WTC11 (cell line): ENCODE measurements at regions not wholly inside any gene's neighbourhood (a gene's known extent, or its start where the extent isn't known, plus 50 kb on each side); places are given as distances from the start of the nearest gene placed in this dataset.

Experiments
- ATAC-seq: fragments of 200-7000 bp; cut with Tn5 transposase; 2 replicates; pipeline ENCODE4 v1.10.0; 2021; ENCODE audit warnings: mild to moderate bottlenecking, moderate library complexity
- CTCF ChIA-PET: fragments of 300-600 bp; sonication (Branson Sonifier 250); formaldehyde crosslinking; loops from one replicate; lab custom pipeline; 2021; ENCODE audit warnings: antibody characterized with exemption; lab: Charles Lee
- POLR2A ChIA-PET: fragments of 350-600 bp; sonication (Branson Sonifier 250); formaldehyde crosslinking; loops from one replicate; lab custom pipeline; 2021; ENCODE audit warnings: antibody characterized with exemption; lab: Charles Lee
- DNase-seq: peaks from one replicate; pipeline ENCODE4 v3.0.0; 2021; ENCODE audit warnings: low spot score
- H3K27ac Mint-ChIP-seq: 2 replicates; pipeline ENCODE4 v1.8.0; 2021; ENCODE audit warnings: mixed read lengths
- H3K27me3 Mint-ChIP-seq: 2 replicates; pipeline ENCODE4 v1.8.0; 2021; ENCODE audit warnings: low read depth, mild to moderate bottlenecking, moderate library complexity, mixed read lengths
- H3K36me3 Mint-ChIP-seq: 2 replicates; pipeline ENCODE4 v1.8.0; 2021; ENCODE audit warnings: mixed read lengths
- H3K4me1 Mint-ChIP-seq: 2 replicates; pipeline ENCODE4 v1.8.0; 2022; ENCODE audit warnings: mixed read lengths
- H3K4me3 Mint-ChIP-seq: 2 replicates; pipeline ENCODE4 v1.8.0; 2021; ENCODE audit warnings: mild to moderate bottlenecking, moderate library complexity, mixed read lengths
- H3K9me3 Mint-ChIP-seq: 2 replicates; pipeline ENCODE4 v1.8.0; 2021; ENCODE audit warnings: mixed read lengths
- CBFB ChIP-seq: sonication (generic); formaldehyde crosslinking; IDR thresholded peaks from 2 replicates; pipeline ENCODE4 v1.8.1; 2022; ENCODE audit warnings: mild to moderate bottlenecking, low read depth, missing genetic modification reagents
- CREB1 ChIP-seq: sonication (generic); formaldehyde crosslinking; IDR thresholded peaks from 2 replicates; pipeline ENCODE4 v1.8.0; 2023; ENCODE audit warnings: mild to moderate bottlenecking, missing genetic modification reagents
- FOXK1 ChIP-seq: sonication (generic); formaldehyde crosslinking; IDR thresholded peaks from 2 replicates; pipeline ENCODE4 v1.8.0; 2022; ENCODE audit warnings: mild to moderate bottlenecking, moderate library complexity, missing genetic modification reagents
- FOXP1 ChIP-seq: sonication (generic); formaldehyde crosslinking; IDR thresholded peaks from 2 replicates; pipeline ENCODE4 v1.8.0; 2022; ENCODE audit warnings: missing genetic modification reagents, mild to moderate bottlenecking, moderate library complexity, borderline replicate concordance
- GTF2I ChIP-seq: fragments of 250-450 bp; sonication (Bioruptor Pico); conservative IDR thresholded peaks from 2 replicates; pipeline ENCODE4 v1.4.0; 2021; ENCODE audit warnings: mild to moderate bottlenecking
- KAT7 ChIP-seq: sonication (generic); formaldehyde crosslinking; IDR thresholded peaks from 2 replicates; pipeline ENCODE4 v1.8.1; 2023; ENCODE audit warnings: missing genetic modification reagents, mild to moderate bottlenecking, borderline replicate concordance
- MYBL2 ChIP-seq: sonication (generic); formaldehyde crosslinking; IDR thresholded peaks from 2 replicates; pipeline ENCODE4 v1.8.1; 2023; ENCODE audit warnings: mild to moderate bottlenecking, moderate library complexity, missing genetic modification reagents
- NFYB ChIP-seq: sonication (generic); formaldehyde crosslinking; conservative IDR thresholded peaks from 2 replicates; pipeline ENCODE4 v1.8.0; 2022; ENCODE audit warnings: low read depth, missing genetic modification reagents
- RELA ChIP-seq: sonication (generic); formaldehyde crosslinking; IDR thresholded peaks from 2 replicates; pipeline ENCODE4 v1.8.1; 2022; ENCODE audit warnings: missing genetic modification reagents, mild to moderate bottlenecking, borderline replicate concordance
- SMAD3 ChIP-seq: sonication (generic); formaldehyde crosslinking; IDR thresholded peaks from 2 replicates; pipeline ENCODE4 v1.8.0; 2022; ENCODE audit warnings: missing genetic modification reagents, mild to moderate bottlenecking, borderline replicate concordance
- USF2 ChIP-seq: sonication (generic); formaldehyde crosslinking; IDR thresholded peaks from 2 replicates; pipeline ENCODE4 v1.8.1; 2023; ENCODE audit warnings: mild to moderate bottlenecking, missing genetic modification reagents, moderate library complexity
- ZNF281 ChIP-seq: sonication (generic); formaldehyde crosslinking; IDR thresholded peaks from 2 replicates; pipeline ENCODE4 v1.8.0; 2023; ENCODE audit warnings: mild to moderate bottlenecking, missing genetic modification reagents
- ZNF317 ChIP-seq: sonication (generic); formaldehyde crosslinking; IDR thresholded peaks from 2 replicates; pipeline ENCODE4 v1.8.1; 2023; ENCODE audit warnings: low read depth, mild to moderate bottlenecking, moderate library complexity, missing genetic modification reagents, borderline replicate concordance
- ZNF396 ChIP-seq: fragments of 250-450 bp; sonication (Bioruptor Pico); IDR thresholded peaks from 2 replicates; pipeline ENCODE4 v1.8.0; 2021; ENCODE audit warnings: mild to moderate bottlenecking, moderate library complexity, borderline replicate concordance
- ZNF671 ChIP-seq: fragments of 250-450 bp; sonication (Bioruptor Pico); IDR thresholded peaks from 2 replicates; pipeline ENCODE4 v1.8.0; 2021; ENCODE audit warnings: mild to moderate bottlenecking
- TF ChIP-seq, protein P1 (sequence below): sonication (generic); formaldehyde crosslinking; IDR thresholded peaks from 2 replicates; pipeline ENCODE4 v1.8.1; 2022; ENCODE audit warnings: low read depth, missing genetic modification reagents, borderline replicate concordance
- TF ChIP-seq, protein P2 (sequence below): fragments of 250-450 bp; sonication (Bioruptor Pico); IDR thresholded peaks from 2 replicates; pipeline ENCODE4 v2.1.2; 2022; ENCODE audit warnings: mild to moderate bottlenecking, moderate library complexity
- TF ChIP-seq, protein P3 (sequence below): sonication (generic); formaldehyde crosslinking; IDR thresholded peaks from 2 replicates; pipeline ENCODE4 v1.8.0; 2023; ENCODE audit warnings: missing genetic modification reagents
- TF ChIP-seq, protein P4 (sequence below): fragments of 200-600 bp; IDR thresholded peaks from 2 replicates; pipeline ENCODE4 v1.8.0; 2022; ENCODE audit warnings: antibody characterized with exemption

DNA sequence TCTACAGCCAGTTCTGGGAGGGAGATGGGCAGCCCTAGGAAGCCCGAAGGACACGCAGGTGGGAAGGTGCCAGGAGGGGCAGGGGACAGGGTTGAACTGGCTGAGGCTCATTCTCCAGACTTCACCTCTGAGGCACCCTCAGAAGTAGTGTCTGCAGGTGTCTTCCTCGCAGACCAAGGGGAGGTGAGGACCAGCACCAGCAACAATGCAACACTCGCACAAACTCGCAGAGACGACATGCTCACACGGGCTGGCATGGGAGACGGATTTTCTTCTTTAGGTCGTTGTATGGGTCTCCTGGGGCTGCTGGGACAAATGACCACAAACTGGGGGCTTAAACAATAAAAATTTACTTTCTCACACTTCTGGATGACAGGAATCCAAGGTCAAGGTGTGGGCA lies 132.2 kb upstream of the FOXF1 start:
- no peak for ATAC-seq
- H3K4me3 Mint-ChIP-seq: no peak overlapping the region
- no peak overlapping the region for H3K27ac Mint-ChIP-seq
- peaks cover 8% of the 10 kb centered on the region for H3K36me3 Mint-ChIP-seq
- H3K9me3 Mint-ChIP-seq: peaks cover 16% of the 10 kb centered on the region
- no peak for TF ChIP-seq ZNF396
- no peak for TF ChIP-seq FOXK1 (CRISPR knock-in tag)
- TF ChIP-seq USF2 (CRISPR knock-in tag): no peak
- TF ChIP-seq, protein P1, sequence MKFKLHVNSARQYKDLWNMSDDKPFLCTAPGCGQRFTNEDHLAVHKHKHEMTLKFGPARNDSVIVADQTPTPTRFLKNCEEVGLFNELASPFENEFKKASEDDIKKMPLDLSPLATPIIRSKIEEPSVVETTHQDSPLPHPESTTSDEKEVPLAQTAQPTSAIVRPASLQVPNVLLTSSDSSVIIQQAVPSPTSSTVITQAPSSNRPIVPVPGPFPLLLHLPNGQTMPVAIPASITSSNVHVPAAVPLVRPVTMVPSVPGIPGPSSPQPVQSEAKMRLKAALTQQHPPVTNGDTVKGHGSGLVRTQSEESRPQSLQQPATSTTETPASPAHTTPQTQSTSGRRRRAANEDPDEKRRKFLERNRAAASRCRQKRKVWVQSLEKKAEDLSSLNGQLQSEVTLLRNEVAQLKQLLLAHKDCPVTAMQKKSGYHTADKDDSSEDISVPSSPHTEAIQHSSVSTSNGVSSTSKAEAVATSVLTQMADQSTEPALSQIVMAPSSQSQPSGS: no peak
- TF ChIP-seq, protein P2, sequence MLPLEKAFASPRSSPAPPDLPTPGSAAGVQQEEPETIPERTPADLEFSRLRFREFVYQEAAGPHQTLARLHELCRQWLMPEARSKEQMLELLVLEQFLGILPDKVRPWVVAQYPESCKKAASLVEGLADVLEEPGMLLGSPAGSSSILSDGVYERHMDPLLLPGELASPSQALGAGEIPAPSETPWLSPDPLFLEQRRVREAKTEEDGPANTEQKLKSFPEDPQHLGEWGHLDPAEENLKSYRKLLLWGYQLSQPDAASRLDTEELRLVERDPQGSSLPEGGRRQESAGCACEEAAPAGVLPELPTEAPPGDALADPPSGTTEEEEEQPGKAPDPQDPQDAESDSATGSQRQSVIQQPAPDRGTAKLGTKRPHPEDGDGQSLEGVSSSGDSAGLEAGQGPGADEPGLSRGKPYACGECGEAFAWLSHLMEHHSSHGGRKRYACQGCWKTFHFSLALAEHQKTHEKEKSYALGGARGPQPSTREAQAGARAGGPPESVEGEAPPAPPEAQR: no peak
- no peak for TF ChIP-seq RELA
- TF ChIP-seq, all 79 proteins: peak for 0
- POLR2A ChIA-PET: no interaction called here
- CTCF ChIA-PET: interaction anchor here (1.6 kb wide), 1 partner anchor 37 kb away, joined by 4 read pairs; no protein-coding TSS in a partner anchor
- peaks cover 20% of the 10 kb centered on the region for H3K4me1 Mint-ChIP-seq
- DNase-seq: no peak
- no peaks in the 10 kb centered on the region; the same call in 1 of the 2 replicates for H3K27me3 Mint-ChIP-seq

DNA sequence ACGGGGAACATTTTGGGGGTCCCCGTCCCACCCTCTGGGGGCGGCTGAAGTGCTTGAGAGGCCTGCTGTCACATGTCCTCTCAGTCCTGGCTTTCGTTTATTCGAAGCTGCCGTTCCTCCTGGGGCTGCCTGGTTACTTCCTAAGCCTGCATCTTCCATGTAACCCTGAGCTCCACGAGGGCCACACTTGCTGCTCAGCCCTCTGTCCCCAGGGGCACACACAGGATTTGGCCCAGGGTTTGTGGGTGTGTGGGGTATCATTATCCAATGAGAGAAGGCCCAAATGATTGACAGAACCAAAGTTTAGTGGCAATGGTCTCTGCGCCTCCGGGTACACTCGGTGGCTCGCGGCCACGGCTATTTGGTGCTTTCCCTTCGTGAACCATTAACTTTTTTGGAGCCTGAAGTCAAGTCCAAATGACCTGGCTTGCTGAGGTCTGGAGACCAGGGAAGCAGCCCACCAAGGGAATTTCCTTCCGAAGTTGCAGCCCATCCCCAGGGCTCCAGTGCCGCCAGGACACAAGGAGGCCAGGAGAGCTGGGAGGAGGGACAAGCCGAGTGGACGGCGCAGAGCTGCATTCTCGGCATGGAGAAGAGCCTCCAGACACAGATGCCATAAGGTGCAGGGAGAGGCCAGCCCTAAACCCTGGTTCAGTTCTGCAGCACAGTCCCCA lies 131.4 kb upstream of the FOXF1 start:
- CTCF ChIA-PET: interaction anchor here (0.7 kb wide), 1 partner anchor 138 kb away, joined by 4 read pairs; no protein-coding TSS in a partner anchor
- Mint-ChIP-seq H3K27me3 (no peaks in the 10 kb centered on the region; the same call in 1 of the 2 replicates), H3K36me3 (peaks cover 8% of the 10 kb centered on the region), H3K4me1 (peaks cover 27% of the 10 kb centered on the region), H3K4me3 (no peak overlapping the region), H3K27ac (no peak overlapping the region), H3K9me3 (peaks cover 11% of the 10 kb centered on the region)
- no peak for TF ChIP-seq GTF2I (CRISPR knock-in tag)
- no peak for TF ChIP-seq CREB1 (CRISPR knock-in tag)
- TF ChIP-seq ZNF317: no peak
- POLR2A ChIA-PET: no interaction called here
- DNase-seq (no peak), ATAC-seq (no peak)

- Mint-ChIP-seq H3K36me3 (peaks cover 5% of the 10 kb centered on the region), H3K9me3 (peaks cover 6% of the 10 kb centered on the region), H3K4me3 (no peak overlapping the region), H3K27me3 (no peaks in the 10 kb centered on the region; the same call in 1 of the 2 replicates), H3K27ac (no peak overlapping the region), H3K4me1 (peaks cover 30% of the 10 kb centered on the region)
- no peak for ATAC-seq
- DNase-seq: no peak
- POLR2A ChIA-PET: no interaction called here
- CTCF ChIA-PET: interaction anchor here (0.7 to 0.8 kb wide), 2 partner anchors 127 to 138 kb away, joined by 4 read pairs; no protein-coding TSS in a partner anchor
- no peak for TF ChIP-seq ZNF281 (CRISPR knock-in tag)
- TF ChIP-seq NFYB (CRISPR knock-in tag): no peak
- TF ChIP-seq, protein P3, sequence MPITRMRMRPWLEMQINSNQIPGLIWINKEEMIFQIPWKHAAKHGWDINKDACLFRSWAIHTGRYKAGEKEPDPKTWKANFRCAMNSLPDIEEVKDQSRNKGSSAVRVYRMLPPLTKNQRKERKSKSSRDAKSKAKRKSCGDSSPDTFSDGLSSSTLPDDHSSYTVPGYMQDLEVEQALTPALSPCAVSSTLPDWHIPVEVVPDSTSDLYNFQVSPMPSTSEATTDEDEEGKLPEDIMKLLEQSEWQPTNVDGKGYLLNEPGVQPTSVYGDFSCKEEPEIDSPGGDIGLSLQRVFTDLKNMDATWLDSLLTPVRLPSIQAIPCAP (CRISPR knock-in tag): no peak
- no peak for TF ChIP-seq CBFB (CRISPR knock-in tag)
- no peak for TF ChIP-seq RELA
- TF ChIP-seq MYBL2: no peak
- TF ChIP-seq FOXP1: no peak
- no peak for TF ChIP-seq ZNF396
- TF ChIP-seq, protein P4, sequence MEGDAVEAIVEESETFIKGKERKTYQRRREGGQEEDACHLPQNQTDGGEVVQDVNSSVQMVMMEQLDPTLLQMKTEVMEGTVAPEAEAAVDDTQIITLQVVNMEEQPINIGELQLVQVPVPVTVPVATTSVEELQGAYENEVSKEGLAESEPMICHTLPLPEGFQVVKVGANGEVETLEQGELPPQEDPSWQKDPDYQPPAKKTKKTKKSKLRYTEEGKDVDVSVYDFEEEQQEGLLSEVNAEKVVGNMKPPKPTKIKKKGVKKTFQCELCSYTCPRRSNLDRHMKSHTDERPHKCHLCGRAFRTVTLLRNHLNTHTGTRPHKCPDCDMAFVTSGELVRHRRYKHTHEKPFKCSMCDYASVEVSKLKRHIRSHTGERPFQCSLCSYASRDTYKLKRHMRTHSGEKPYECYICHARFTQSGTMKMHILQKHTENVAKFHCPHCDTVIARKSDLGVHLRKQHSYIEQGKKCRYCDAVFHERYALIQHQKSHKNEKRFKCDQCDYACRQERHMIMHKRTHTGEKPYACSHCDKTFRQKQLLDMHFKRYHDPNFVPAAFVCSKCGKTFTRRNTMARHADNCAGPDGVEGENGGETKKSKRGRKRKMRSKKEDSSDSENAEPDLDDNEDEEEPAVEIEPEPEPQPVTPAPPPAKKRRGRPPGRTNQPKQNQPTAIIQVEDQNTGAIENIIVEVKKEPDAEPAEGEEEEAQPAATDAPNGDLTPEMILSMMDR: no peak
- TF ChIP-seq SMAD3 (CRISPR knock-in tag): no peak
- TF ChIP-seq, protein P1: no peak
- TF ChIP-seq KAT7 (CRISPR knock-in tag): no peak
- no peak for TF ChIP-seq ZNF671 (CRISPR knock-in tag)
- no peak for TF ChIP-seq USF2 (CRISPR knock-in tag)
Measured at GRCh38 chr16:86379505-86379846, 130.9 kb upstream of the FOXF1 start.
